IMR-90 (cell line): ENCODE measurements at regions not wholly inside any gene's neighbourhood (a gene's known extent, or its start where the extent isn't known, plus 50 kb on each side); places are given as distances from the start of the nearest gene placed in this dataset.

Experiments used
- ELK1 ChIP-seq: fragments of 150-350 bp; IDR thresholded peaks from 2 replicates; pipeline ENCODE4 v1.6.1; 2016; ENCODE audit warnings: low read depth, mild to moderate bottlenecking, low read length, moderate library complexity, borderline replicate concordance

GRCh38 chr5:179407191-179408175 lies 62.2 kb upstream of the ADAMTS2 start (continued):
- no peak for TF ChIP-seq ELK1
